ENCODE measurements at regions not wholly inside any gene's neighbourhood (a gene's known extent, or its start where the extent isn't known, plus 50 kb on each side); places are given as distances from the start of the nearest gene placed in this dataset.
A peak's percentile ranks its signal among the peaks of the same experiment; 100 is the strongest.

DNA sequence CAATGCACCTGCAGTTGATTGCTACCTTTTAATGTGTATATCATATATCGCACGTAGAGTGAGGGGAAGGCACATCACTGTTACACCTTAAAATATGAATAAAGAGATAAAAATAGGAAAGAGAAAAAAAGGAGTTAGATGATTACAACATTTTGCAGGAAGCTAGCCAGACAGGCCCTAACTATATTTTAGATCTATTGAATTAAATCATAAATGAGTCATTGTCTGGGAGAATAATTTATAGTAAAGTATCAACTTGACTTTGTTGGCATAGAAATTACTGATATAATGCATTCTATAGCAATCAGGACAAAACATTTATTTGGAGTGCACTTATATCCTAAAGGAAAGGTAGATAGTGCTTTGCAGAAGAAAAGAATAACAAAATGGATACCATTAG is 384.9 kb upstream of the NXPH2 start:
- ATAC-seq = no peak
- 86 to 87% methylated on average over 2 of the region's 2 CpGs for WGBS, 2 donors
- no peaks in the 10 kb centered on the region for H3K4me1 ChIP-seq
- TF ChIP-seq, protein P1, sequence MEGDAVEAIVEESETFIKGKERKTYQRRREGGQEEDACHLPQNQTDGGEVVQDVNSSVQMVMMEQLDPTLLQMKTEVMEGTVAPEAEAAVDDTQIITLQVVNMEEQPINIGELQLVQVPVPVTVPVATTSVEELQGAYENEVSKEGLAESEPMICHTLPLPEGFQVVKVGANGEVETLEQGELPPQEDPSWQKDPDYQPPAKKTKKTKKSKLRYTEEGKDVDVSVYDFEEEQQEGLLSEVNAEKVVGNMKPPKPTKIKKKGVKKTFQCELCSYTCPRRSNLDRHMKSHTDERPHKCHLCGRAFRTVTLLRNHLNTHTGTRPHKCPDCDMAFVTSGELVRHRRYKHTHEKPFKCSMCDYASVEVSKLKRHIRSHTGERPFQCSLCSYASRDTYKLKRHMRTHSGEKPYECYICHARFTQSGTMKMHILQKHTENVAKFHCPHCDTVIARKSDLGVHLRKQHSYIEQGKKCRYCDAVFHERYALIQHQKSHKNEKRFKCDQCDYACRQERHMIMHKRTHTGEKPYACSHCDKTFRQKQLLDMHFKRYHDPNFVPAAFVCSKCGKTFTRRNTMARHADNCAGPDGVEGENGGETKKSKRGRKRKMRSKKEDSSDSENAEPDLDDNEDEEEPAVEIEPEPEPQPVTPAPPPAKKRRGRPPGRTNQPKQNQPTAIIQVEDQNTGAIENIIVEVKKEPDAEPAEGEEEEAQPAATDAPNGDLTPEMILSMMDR (IDR thresholded peaks at IDR 0.05) = no peak
- no peak overlapping the region for H3K27ac ChIP-seq
- peaks cover 0 to 5% (median 0%) of the 10 kb centered on the region in 11 donors for H3K9me3 ChIP-seq
- intact Hi-C loops (cut with DNase I) = no loop called here
- no peaks in the 10 kb centered on the region for H3K27me3 ChIP-seq
- H3K4me3 ChIP-seq = no peak overlapping the region
- H3K36me3 ChIP-seq = no peaks in the 10 kb centered on the region
- no peak for DNase-seq

DNA sequence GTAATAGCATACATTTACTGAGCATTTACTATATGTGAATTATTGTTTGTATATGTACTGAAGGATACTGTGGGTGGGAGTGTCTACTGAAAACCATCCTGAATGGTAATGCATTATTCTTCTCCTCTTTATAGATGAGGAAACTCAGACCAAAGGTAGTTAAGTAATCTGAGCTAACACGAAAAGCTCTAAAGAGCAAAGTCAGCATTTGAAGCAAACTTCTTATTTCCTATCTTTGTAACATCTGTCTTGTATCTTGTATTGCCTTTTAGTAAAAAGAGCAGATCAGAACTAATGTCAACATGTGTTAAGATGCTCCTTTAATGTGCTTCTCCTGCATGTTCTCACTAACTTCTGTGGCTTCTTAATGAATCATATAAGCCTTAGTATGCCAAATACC is 382.8 kb upstream of the NXPH2 start:
- 81 to 83% methylated on average over 1 of the region's 1 CpG for WGBS, 2 donors
- no peaks in the 10 kb centered on the region for H3K36me3 ChIP-seq
- H3K27me3 ChIP-seq = no peaks in the 10 kb centered on the region
- intact Hi-C loops (cut with DNase I) = no loop called here
- H3K4me1 ChIP-seq = no peaks in the 10 kb centered on the region
- TF ChIP-seq, protein P1 (IDR thresholded peaks at IDR 0.05) = no peak
- H3K4me3 ChIP-seq = no peak overlapping the region
- peaks cover 0 to 5% (median 0%) of the 10 kb centered on the region in 11 donors for H3K9me3 ChIP-seq
- no peak for DNase-seq
- H3K27ac ChIP-seq = no peak overlapping the region
- no peak for ATAC-seq

DNA sequence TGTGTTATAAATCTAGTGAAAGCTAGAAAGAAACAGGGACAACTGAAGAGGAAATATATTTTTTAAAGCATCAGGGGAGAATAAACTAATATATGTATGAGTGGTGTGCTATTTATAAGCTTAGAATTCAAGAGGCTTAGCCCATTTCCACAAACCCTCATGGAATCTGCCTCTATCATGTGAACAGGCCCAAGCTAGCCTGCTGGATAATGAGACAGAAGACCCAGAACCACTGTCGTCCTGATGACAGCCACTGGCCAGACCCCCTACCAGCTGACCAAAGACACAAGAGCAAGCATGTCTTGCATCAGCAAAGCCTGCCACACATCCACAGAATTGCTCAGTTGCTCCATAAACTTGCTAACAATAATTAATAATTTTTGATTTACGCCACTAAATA is 382.3 kb upstream of the NXPH2 start:
- intact Hi-C loops (cut with DNase I) = no loop called here
- H3K27ac ChIP-seq = no peak overlapping the region
- WGBS, 2 donors = 63 to 65% methylated on average over 2 of the region's 2 CpGs
- ATAC-seq = no peak
- peaks cover 0 to 5% (median 0%) of the 10 kb centered on the region in 11 donors for H3K9me3 ChIP-seq
- DNase-seq = no peak
- TF ChIP-seq, protein P1 (IDR thresholded peaks at IDR 0.05) = no peak
- no peaks in the 10 kb centered on the region for H3K36me3 ChIP-seq
- H3K27me3 ChIP-seq = no peaks in the 10 kb centered on the region
- no peaks in the 10 kb centered on the region for H3K4me1 ChIP-seq
- no peak overlapping the region for H3K4me3 ChIP-seq

DNA sequence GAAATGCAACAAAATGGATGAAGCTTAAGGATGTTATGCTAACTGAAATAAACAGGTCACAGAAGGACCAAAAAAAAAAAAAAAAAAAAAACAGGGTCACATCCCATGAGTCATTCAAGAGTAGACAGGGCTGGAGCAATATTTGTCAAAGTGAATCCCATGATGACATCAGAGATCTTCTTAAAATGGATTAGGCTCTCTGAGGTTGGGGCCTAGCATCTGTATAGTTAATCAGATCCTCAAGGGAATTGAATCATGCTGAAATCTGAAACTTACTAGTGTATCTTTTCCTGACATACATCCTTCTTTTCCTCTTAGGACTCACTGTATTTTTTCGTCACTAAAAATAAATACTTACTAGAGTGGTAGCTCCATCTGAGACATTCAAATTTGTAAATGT is 380.6 kb upstream of the NXPH2 start:
- H3K4me3 ChIP-seq = no peak overlapping the region
- peaks cover 0 to 5% (median 0%) of the 10 kb centered on the region in 11 donors for H3K9me3 ChIP-seq
- no peaks in the 10 kb centered on the region for H3K27me3 ChIP-seq
- intact Hi-C loops (cut with DNase I) = no loop called here
- DNase-seq (no peak), ATAC-seq (peak in 5 of 8 donors; percentile 17 to 57 (median 39))
- H3K27ac ChIP-seq = no peak overlapping the region
- no peaks in the 10 kb centered on the region for H3K36me3 ChIP-seq
- WGBS, 2 donors = 30 to 46% methylated on average over 1 of the region's 1 CpG
- no peaks in the 10 kb centered on the region for H3K4me1 ChIP-seq
- TF ChIP-seq, protein P1 (IDR thresholded peaks at IDR 0.05) = no peak
